ENCODE measurements at regions not wholly inside any gene's neighbourhood (a gene's known extent, or its start where the extent isn't known, plus 50 kb on each side); places are given as distances from the start of the nearest gene placed in this dataset.

- peak; percentile 33 for TF ChIP-seq CTCF (conservative IDR thresholded peaks at IDR 0.05; ENCODE audit: low read length)
- TF ChIP-seq EZH2phosphoT487 (IDR thresholded peaks at IDR 0.05; ENCODE audit: borderline replicate concordance) = no peak
These were observed 79.9 kb upstream of the CCDC91 start for GRCh38 chr12:28110329-28110728.
